Stomach (tissue), 4 donors: ENCODE measurements at regions not wholly inside any gene's neighbourhood (a gene's known extent, or its start where the extent isn't known, plus 50 kb on each side); places are given as distances from the start of the nearest gene placed in this dataset.
"Not testable (repeated sequence)": the region's sequence is repeated elsewhere in the genome, so short reads cannot be mapped to it uniquely, and the experiment has no call there.

ENCODE experiments used
- CTCF ChIP-seq, 7 experiments: fragments of 450-650 bp in 4 of 7; fragments of 200-600 bp in 3 of 7; sonication (generic) in 3 of 7; IDR thresholded peaks; one replicate each; pipeline ENCODE4 v1.5.1; 2016 to 2019; ENCODE audit warnings: antibody characterized with exemption in 7 of 7, control low read depth in 2 of 7, mild to moderate bottlenecking in 1 of 7
- EP300 ChIP-seq: sonication (generic); formaldehyde crosslinking; IDR thresholded peaks from one replicate; pipeline ENCODE4 v1.6.1; 2017; ENCODE audit warnings: antibody characterized with exemption
- POLR2A ChIP-seq, 4 donors: fragments of 450-650 bp; IDR thresholded peaks; one replicate each; pipeline ENCODE4 v1.6.1; 2016; ENCODE audit warnings: antibody characterized with exemption in 4 of 4, control low read depth in 2 of 4, mild to moderate bottlenecking in 1 of 4, moderate library complexity in 1 of 4

- TF ChIP-seq EP300; CTCF (IDR thresholded peaks at IDR 0.05); POLR2A (IDR thresholded peaks at IDR 0.05): not testable (repeated sequence)
These were observed 337.0 kb downstream of the CACNA1B start for GRCh38 chr9:138214548-138214947.
